HG03442 (cell line): ENCODE measurements at regions not wholly inside any gene's neighbourhood (a gene's known extent, or its start where the extent isn't known, plus 50 kb on each side); places are given as distances from the start of the nearest gene placed in this dataset.

Experiments used
- ATAC-seq: cut with Tn5 transposase; IDR thresholded peaks from one replicate; pipeline ENCODE4 v1.9.1; 2021; ENCODE audit warnings: mild to moderate bottlenecking, moderate library complexity; ENCODE audit not compliant: unreplicated experiment

- ATAC-seq: no peak
Measured at GRCh38 chr2:133766164-133766832, 198.0 kb upstream of the NCKAP5 start.

GRCh38 chr2:133768256-133768655 lies 200.0 kb upstream of the NCKAP5 start:
- ATAC-seq: no peak

- no peak for ATAC-seq
Measured at GRCh38 chr2:133768658-133769435, 200.6 kb upstream of the NCKAP5 start.

GRCh38 chr2:133773854-133774653 lies 205.8 kb upstream of the NCKAP5 start:
- no peak for ATAC-seq

GRCh38 chr2:133774654-133775015 lies 206.4 kb upstream of the NCKAP5 start:
- no peak for ATAC-seq

- ATAC-seq: no peak
Measured at GRCh38 chr2:133776936-133777573, 208.8 kb upstream of the NCKAP5 start.

GRCh38 chr2:133777574-133777960 lies 209.3 kb upstream of the NCKAP5 start:
- no peak for ATAC-seq

GRCh38 chr2:133780099-133780996 lies 212.1 kb upstream of the NCKAP5 start:
- ATAC-seq: no peak

GRCh38 chr2:133780997-133781513 lies 212.8 kb upstream of the NCKAP5 start:
- ATAC-seq: no peak

- ATAC-seq: no peak
Measured at GRCh38 chr2:133787207-133787606, 218.9 kb upstream of the NCKAP5 start.

- no peak for ATAC-seq
Measured at GRCh38 chr2:133787651-133788050, 219.4 kb upstream of the NCKAP5 start.

- no peak for ATAC-seq
Measured at GRCh38 chr2:133788386-133788785, 220.1 kb upstream of the NCKAP5 start.

- ATAC-seq: no peak
Measured at GRCh38 chr2:133789743-133790142, 221.5 kb upstream of the NCKAP5 start.

GRCh38 chr2:133790711-133791110 lies 222.4 kb upstream of the NCKAP5 start:
- no peak for ATAC-seq

GRCh38 chr2:133791191-133791590 lies 222.9 kb upstream of the NCKAP5 start:
- ATAC-seq: no peak

- ATAC-seq: no peak
Measured at GRCh38 chr2:133792223-133792622, 224.0 kb upstream of the NCKAP5 start.

- ATAC-seq: no peak
Measured at GRCh38 chr2:133794114-133794513, 225.9 kb upstream of the NCKAP5 start.

GRCh38 chr2:133801946-133802345 lies 233.7 kb upstream of the NCKAP5 start:
- ATAC-seq: no peak

GRCh38 chr2:133802409-133803039 lies 234.3 kb upstream of the NCKAP5 start:
- ATAC-seq: no peak

- ATAC-seq: no peak
Measured at GRCh38 chr2:133806564-133806963, 238.3 kb upstream of the NCKAP5 start.
